Endothelial cell (in vitro differentiated cells): ENCODE measurements at regions not wholly inside any gene's neighbourhood (a gene's known extent, or its start where the extent isn't known, plus 50 kb on each side); places are given as distances from the start of the nearest gene placed in this dataset.
"Not testable (repeated sequence)": the region's sequence is repeated elsewhere in the genome, so short reads cannot be mapped to it uniquely, and the experiment has no call there.

Source experiments
- DNase-seq: peaks from one replicate; pipeline ENCODE4 v3.0.0; 2021; ENCODE audit warnings: low spot score
- H3K27ac Mint-ChIP-seq: one replicate; pipeline ENCODE4 v1.8.0; 2021; ENCODE audit warnings: mixed read lengths, inconsistent platforms; ENCODE audit not compliant: unreplicated experiment
- H3K27me3 Mint-ChIP-seq: one replicate; pipeline ENCODE4 v1.8.0; 2021; ENCODE audit warnings: mild to moderate bottlenecking, moderate library complexity, mixed read lengths, inconsistent platforms; ENCODE audit not compliant: unreplicated experiment
- H3K36me3 Mint-ChIP-seq: one replicate; pipeline ENCODE4 v1.8.0; 2021; ENCODE audit warnings: mild to moderate bottlenecking, low read depth, mixed read lengths, inconsistent platforms; ENCODE audit not compliant: unreplicated experiment
- H3K4me1 Mint-ChIP-seq: one replicate; pipeline ENCODE4 v1.8.0; 2021; ENCODE audit warnings: mild to moderate bottlenecking, mixed read lengths, inconsistent platforms; ENCODE audit not compliant: unreplicated experiment
- H3K4me3 Mint-ChIP-seq: one replicate; pipeline ENCODE4 v1.8.0; 2021; ENCODE audit warnings: mild to moderate bottlenecking, mixed read lengths, inconsistent platforms; ENCODE audit not compliant: unreplicated experiment
- H3K9me3 Mint-ChIP-seq: one replicate; pipeline ENCODE4 v1.8.0; 2021; ENCODE audit warnings: mixed read lengths, inconsistent platforms; ENCODE audit not compliant: unreplicated experiment
- TF ChIP-seq, protein P1 (sequence below): fragments of 200-600 bp; sonication (generic); IDR thresholded peaks from one replicate; pipeline ENCODE4 v1.5.0; 2021; ENCODE audit warnings: antibody characterized with exemption; ENCODE audit not compliant: unreplicated experiment

DNA sequence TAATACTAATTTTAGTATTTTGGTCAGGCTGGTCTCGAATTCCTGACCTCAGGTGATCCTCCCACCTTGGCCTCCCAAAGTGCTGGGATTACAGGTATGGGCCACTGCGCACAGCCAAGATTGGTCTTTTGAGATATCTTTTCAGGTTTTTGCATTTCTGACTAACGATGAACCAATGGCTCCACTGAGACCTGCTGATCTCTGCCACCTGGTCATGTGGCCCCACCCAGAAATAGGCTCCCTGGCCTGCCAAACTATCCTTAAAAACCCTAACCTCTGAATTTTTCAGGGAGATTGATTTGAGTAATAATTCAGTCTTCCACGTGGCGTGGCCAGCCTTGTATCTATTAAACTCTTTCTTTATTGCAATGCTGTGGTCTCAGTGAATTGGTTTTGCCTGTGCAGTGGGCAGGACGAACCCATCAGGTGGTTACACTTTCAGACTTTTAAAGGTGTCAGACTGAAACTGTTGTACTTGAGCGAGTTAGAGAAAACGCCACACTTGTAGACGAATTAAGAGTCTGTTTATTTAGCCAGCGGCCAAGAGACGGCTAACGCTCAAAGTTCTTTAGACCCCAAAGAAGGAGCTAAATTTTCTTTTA, 85.8 kb upstream of the MSH6 start:
- no peaks in the 10 kb centered on the region for H3K36me3 Mint-ChIP-seq
- H3K9me3 Mint-ChIP-seq, result no peaks in the 10 kb centered on the region
- no peaks in the 10 kb centered on the region for H3K27me3 Mint-ChIP-seq
- H3K27ac Mint-ChIP-seq, result no peak overlapping the region
- H3K4me1 Mint-ChIP-seq, result peaks cover 4% of the 10 kb centered on the region
- no peak overlapping the region for H3K4me3 Mint-ChIP-seq
- no peak for DNase-seq
- TF ChIP-seq, protein P1, sequence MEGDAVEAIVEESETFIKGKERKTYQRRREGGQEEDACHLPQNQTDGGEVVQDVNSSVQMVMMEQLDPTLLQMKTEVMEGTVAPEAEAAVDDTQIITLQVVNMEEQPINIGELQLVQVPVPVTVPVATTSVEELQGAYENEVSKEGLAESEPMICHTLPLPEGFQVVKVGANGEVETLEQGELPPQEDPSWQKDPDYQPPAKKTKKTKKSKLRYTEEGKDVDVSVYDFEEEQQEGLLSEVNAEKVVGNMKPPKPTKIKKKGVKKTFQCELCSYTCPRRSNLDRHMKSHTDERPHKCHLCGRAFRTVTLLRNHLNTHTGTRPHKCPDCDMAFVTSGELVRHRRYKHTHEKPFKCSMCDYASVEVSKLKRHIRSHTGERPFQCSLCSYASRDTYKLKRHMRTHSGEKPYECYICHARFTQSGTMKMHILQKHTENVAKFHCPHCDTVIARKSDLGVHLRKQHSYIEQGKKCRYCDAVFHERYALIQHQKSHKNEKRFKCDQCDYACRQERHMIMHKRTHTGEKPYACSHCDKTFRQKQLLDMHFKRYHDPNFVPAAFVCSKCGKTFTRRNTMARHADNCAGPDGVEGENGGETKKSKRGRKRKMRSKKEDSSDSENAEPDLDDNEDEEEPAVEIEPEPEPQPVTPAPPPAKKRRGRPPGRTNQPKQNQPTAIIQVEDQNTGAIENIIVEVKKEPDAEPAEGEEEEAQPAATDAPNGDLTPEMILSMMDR, result no peak

DNA sequence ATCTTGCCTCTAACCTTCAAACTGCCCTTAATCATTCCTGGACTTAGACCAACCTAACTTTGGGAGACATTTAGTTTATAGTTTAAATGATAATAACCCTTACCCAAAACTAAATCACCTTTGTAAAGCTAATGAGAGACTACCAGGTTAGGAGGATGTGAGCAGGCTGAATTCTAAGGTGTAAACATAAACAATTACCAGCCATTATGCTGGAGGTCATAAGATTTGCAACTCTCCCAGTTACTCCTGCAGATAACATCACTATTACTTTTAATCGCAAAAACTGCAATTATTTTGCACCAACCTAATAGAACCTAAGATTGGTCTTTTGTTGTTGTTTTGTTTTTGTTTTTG, 86.5 kb upstream of the MSH6 start:
- no peak overlapping the region for H3K27ac Mint-ChIP-seq
- TF ChIP-seq, protein P1, result no peak
- DNase-seq, result no peak
- no peaks in the 10 kb centered on the region for H3K9me3 Mint-ChIP-seq
- no peaks in the 10 kb centered on the region for H3K36me3 Mint-ChIP-seq
- H3K4me3 Mint-ChIP-seq, result no peak overlapping the region
- H3K4me1 Mint-ChIP-seq, result peaks cover 4% of the 10 kb centered on the region
- no peaks in the 10 kb centered on the region for H3K27me3 Mint-ChIP-seq

DNA sequence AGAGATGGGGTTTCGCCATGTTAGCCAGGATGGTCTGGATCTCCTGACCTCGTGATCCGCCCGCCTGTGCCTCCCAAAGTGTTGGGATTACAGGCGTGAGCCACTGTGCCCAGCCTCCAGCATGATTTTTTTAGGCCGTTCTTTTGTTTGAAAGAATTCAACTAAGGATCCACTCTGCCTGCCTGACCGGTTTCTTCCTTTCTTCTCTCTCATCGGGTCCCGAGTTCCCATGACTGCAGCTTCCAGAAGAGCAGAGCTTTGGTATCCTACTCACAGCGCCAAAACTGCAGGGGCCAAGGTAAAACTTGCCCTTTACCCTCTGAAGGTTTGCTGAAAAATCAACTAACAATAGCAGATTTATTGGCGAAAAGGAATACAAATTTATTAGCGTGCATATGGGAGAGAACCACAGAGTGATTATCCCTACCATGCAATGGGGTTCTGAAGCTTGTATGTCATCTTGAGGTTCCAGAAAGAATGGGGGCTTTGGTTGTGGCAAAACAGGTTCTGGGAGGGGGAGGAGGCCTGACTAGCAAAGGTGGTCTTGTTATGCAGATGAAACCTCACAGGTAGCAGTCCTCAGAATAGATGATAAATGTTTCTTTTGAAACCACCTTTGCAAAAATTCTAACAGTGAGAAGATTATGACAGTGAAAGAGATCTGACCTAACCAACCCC, 87.0 kb upstream of the MSH6 start:
- no peaks in the 10 kb centered on the region for H3K27me3 Mint-ChIP-seq
- H3K4me3 Mint-ChIP-seq, result no peak overlapping the region
- H3K36me3 Mint-ChIP-seq, result no peaks in the 10 kb centered on the region
- TF ChIP-seq, protein P1, result no peak
- H3K27ac Mint-ChIP-seq, result no peak overlapping the region
- H3K9me3 Mint-ChIP-seq, result no peaks in the 10 kb centered on the region
- peaks cover 4% of the 10 kb centered on the region for H3K4me1 Mint-ChIP-seq
- no peak for DNase-seq

DNA sequence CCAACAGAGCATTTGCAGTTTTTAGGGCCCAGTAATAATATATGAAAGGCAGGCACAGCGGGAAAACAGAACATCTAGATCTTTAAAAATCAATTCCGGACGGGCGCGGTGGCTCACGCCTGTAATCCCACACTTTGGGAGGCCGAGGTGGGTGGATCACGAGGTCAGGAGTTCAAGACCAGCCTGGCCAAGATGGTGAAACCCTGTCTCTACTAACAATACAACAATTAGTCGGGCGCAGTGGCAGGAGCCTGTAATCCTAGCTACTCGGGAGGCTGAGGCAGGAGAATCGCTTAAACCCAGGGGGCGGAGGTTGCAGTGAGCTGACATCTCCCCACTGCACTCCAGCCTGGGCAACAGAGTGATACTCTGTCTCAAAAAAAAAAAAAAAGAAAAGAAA, 88.5 kb upstream of the MSH6 start:
- H3K4me1 Mint-ChIP-seq, H3K36me3 Mint-ChIP-seq, H3K27ac Mint-ChIP-seq, DNase-seq, H3K27me3 Mint-ChIP-seq, H3K4me3 Mint-ChIP-seq, H3K9me3 Mint-ChIP-seq: not testable (repeated sequence)

DNA sequence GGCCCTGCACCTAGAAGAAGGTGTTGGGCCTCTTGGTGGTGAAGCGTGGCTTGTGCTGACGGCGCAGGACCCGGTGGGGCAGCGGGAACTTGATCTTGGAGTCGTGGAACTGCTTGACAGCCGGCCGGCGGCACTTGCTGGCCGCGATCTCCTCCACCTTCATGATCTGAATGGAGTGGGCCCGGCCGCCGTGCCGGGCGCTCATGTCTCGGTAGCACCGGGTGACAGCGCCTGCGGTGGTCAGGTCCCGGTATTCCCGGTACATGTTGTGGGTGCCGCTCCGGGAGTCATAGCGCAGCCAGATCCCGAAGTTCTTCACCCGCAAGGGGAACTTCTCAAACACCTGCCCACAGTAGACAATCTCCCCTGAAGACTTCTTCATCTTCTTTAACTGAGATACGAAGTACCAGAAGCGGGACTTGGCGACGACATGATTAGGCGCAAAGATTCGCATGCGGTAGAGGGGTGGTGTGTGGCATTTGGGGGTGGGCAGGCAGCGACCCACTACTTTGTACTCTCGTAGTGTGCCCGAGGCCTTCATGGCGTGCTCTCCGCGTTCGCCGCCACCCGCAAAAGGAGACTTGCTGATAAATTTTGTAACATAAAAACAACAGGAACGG, 92.1 kb upstream of the MSH6 start:
- not testable (repeated sequence) for H3K4me3 Mint-ChIP-seq, DNase-seq, H3K27me3 Mint-ChIP-seq, H3K36me3 Mint-ChIP-seq, H3K27ac Mint-ChIP-seq, H3K9me3 Mint-ChIP-seq
- H3K4me1 Mint-ChIP-seq, result peaks cover 17% of the 10 kb centered on the region

DNA sequence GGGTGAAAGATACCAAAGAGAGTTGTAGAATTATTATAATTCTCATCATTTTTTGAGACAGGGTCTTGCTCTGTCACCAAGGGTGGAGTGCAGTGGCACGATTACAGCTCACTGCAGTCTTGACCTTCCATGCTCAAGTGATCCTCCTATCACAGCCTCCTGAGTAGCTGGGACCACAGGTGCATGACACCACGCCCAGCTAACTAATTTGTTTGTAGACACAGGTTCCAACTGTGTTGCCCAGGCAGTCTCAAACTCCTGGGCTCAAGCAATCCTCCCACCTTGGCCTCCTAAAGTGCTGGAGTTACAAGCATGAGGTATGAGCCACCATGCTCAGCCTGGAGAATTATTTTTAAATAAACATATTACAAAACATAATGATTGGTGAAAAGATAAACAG, 92.8 kb upstream of the MSH6 start:
- no peak overlapping the region for H3K27ac Mint-ChIP-seq
- TF ChIP-seq, protein P1, result no peak
- H3K36me3 Mint-ChIP-seq, result no peaks in the 10 kb centered on the region
- no peaks in the 10 kb centered on the region for H3K27me3 Mint-ChIP-seq
- H3K4me3 Mint-ChIP-seq, result no peak overlapping the region
- H3K4me1 Mint-ChIP-seq, result peaks cover 16% of the 10 kb centered on the region
- no peak for DNase-seq
- H3K9me3 Mint-ChIP-seq, result no peaks in the 10 kb centered on the region

DNA sequence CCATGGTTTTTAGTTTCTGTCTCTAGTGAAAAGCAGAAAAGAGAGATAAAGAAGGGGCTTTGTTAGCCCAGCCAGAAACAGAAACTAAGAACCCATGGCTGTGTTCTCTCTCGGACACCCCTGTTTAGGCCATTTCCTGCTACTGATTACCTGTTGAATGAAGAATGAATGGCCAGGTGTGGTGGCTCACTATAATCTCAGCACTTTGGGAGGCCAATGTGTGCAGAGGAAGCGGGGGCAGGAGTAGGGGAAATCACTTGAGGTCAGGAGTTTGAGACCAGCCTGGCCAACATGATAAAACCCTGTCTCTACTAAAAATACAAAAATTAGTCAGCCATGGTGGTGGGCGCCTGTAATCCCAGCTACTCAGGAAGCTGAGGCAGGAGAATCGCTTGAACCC, 93.8 kb upstream of the MSH6 start:
- not testable (repeated sequence) for DNase-seq, H3K36me3 Mint-ChIP-seq, H3K9me3 Mint-ChIP-seq, H3K4me3 Mint-ChIP-seq, H3K27me3 Mint-ChIP-seq
- peak overlapping the region; percentile 88 for H3K27ac Mint-ChIP-seq
- peaks cover 16% of the 10 kb centered on the region for H3K4me1 Mint-ChIP-seq
